COR-L47 (cell line): ENCODE measurements at regions not wholly inside any gene's neighbourhood (a gene's known extent, or its start where the extent isn't known, plus 50 kb on each side); places are given as distances from the start of the nearest gene placed in this dataset.

Experiments used
- DNase-seq: peaks from one replicate; lab custom pipeline; 2025; lab: John Stamatoyannopoulos, UW

DNA sequence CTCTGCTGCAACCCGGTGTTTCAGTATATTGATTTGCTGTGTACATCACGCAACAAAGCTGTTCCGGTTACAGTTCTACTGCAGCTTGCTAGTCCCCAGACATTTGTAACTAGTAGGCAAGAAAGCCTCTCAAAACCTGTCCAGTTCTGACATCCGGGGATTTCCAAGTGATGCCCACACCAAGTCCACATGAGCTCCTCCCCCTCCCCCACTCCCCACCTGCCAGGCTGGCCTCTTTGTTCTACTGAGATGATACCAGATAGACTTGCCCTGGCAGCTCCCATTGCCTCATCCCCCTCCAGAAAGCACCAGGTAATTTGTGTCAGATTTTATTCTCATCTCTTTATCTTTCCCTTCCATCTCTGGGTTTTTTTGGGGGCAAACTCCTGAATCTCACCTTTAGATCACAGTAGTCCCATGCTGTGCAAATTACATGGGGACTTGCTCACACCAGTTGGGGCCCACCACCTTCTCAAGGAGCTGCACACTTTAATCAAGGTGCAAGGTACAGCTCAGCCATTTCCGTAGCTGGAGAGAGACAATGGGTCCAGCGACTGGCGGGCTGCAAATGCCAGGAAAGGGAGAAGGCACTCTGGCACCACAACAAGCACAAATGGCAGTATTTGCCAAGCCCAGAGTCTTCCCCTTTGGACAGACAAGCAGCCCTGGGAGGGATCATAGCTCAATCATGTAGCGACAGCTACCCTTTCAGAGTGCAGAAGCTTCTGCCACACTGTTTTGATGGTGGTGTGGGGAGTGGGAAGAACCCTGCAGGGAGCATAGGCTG, 183.1 kb downstream of the CYLD start:
- no peak for DNase-seq

- no peak for DNase-seq
Observed at GRCh38 chr16:50917950-50918703, 176.2 kb downstream of the CYLD start.

GRCh38 chr16:50916040-50916439, 174.2 kb downstream of the CYLD start:
- no peak for DNase-seq

DNA sequence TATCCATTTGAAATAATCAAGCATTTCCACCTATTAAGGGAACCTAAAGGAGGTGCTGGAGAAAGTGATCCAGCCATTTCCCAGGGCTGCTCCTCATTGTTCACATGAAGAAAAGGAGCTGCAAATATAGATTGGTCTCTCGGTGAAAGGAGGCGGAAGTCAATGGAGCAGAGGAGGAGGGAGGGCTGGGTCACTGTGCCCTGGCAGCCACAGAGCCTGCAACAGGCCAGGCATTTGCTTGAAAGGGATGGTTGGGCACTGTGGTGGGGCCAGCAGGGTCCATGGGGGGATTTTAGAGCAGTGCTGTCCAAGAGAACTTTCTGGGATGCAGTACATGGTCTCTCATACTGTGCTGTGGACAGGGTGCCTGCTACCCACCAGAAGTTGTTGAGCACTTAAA, 173.2 kb downstream of the CYLD start:
- DNase-seq: no peak

DNA sequence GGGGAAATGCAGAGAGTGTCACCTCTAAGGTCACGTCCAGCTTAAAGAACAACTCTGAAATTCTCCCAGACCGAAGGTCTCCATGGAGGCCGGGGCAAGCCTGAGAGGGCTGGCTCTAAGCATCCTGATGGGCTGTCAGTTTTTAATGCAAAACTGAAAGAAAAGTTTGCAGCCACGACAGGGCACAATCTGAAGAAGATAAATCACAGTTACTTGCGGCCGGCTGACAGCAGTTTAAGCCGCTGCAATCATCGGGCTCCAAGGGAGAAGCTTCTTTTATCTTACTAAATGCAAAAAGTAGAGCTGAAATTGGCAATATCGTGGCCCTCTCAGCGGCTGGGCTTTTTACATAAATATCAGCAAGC, 168.8 kb downstream of the CYLD start:
- DNase-seq: no peak

DNA sequence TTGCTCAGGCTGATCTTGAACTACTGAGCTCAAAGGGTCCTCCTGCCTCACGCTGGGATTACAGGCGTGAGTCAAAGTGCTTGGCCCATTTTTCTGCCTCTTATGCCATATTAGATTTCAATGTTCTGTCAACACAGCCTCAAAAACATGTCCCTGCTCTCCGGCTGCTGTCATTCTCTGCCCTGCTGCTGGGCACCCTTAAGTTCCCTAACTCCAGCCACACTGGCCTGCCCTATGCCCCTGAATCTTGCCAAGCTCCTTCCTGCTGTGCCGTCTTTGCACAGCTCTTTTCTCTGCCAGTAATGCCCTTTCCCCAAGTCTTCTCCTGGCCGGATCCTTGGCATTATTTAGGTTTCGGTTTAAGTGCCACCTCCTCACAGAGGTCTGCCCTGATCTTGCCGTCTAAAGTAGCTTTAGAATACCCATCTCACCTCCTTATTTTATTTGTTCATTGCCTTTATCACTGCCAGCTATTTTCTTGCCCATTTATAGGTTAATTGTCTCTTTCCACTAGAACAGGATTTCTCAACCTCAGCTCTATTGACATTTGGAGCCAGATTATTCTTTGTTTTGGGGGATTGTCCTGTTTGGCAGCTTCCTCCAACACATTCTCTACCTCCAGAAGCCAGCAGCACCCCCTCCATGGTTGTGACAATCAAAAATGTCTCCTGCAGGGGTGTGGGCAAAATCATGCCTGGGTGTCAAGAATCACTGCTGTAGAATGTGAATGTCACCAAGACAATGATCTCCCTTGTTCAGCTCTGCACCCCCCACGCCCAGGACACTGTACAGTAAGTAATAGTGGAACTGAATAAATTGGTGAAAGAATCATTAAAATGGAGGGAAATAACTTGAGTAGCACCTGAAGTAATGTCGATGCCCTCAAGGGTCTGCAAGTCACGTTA, 168.2 kb downstream of the CYLD start:
- DNase-seq: no peak

GRCh38 chr16:50908468-50908867, 166.6 kb downstream of the CYLD start:
- no peak for DNase-seq

DNA sequence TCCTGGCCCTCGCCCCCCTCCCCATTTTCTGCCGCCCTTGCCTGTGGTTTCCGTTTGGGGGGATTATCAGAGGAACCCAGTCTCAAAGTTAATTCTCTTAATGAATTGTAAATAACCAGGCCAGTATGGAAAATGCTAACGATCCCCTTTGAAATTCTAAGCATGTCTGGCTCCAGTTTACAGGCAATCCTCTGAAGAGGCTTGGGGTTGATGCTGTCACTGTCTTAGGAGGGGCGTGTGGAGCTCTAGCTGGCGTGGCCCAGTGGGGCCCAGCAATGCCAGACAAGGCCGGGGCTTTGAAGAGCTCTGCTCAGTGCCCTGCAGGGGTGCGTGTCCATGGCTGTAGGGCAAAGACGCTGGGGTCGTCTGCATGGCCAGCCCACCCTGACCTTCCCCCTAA, 164.6 kb downstream of the CYLD start:
- no peak for DNase-seq

DNA sequence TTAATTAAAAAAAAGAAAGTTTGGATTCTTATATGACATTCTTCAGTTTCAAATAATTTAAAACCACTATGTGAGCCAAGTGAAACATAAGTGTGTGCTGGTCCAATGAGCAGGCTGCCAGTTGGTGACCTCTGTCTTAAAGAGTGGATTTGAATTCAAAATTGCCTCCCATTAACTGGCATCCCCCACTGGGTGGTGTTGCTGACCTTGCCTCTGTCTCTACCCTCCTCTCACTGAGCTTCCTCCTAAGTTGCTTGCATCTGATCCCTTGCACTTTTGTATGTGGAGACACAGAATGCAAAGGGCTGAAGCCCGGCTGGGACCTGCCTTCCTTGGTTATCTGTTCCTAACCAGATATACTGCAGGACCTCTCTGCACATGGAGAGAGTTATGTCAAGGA, 160.6 kb downstream of the CYLD start:
- DNase-seq: no peak

DNA sequence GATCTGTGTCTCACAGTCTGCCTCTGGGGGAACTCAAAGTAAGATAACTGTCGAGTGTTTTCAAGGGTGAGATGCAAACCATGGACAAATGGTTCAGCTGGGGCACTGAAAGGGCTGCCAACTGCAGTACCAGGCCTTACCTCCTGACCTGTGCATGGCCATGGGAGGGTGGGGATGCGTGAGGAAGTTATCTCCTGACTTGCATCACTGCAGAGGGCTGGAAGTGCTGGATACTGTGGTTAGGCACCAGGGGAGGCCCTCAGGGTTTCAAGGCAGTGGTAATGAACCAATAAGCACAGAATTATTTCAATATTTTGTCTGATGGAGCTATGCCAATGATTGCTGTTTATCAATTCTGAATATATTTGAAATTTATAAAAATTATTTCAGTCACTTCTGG, 159.2 kb downstream of the CYLD start:
- DNase-seq: no peak

DNA sequence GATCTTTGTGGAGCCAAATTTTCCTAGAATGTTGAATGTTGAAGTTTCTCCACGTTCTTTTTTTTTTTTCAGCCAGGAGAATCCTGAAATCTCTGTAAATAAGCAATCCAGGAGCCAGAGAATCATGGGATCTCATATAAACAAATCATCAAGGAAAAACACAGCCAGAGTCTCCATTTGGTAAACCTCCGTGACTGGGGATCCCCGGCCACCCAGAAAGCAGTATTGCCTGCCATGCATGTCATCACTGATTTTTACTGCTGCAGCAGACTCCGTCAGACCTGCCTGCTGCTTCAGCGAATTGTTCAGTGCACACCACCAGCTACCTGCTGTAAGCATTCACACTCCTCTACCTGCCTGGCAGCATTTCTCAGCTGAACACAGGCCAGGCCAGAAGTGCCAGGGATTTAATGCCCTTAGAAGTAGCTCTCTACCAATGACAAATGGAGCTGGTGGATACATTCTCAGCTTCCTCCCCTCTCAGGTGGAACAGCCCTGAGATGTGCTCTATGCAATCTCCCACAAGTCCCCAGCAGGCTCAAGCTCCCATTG, 158.6 kb downstream of the CYLD start:
- DNase-seq: no peak

GRCh38 chr16:50899951-50900350, 158.1 kb downstream of the CYLD start:
- DNase-seq: peak; percentile 13

DNA sequence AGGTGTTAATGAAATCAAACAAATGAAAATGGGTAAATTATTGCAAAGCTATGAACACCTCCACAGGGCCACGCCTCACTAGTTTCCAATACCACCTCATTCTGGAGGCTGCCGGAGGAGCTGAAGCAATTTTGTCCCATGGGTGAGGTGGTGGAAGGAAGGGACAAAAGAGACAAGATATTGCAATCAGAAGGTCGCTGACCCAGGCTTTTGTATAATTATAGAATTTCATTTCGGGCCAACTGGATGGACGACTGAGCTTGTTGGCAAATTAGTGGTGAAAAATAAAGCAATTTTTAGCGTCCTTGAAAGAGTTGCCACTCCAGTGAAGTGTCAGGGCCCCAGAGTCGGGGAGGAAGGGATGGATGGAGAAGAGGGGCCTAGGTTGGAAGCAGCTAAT, 147.9 kb downstream of the CYLD start:
- no peak for DNase-seq

GRCh38 chr16:50889276-50889675, 147.4 kb downstream of the CYLD start:
- DNase-seq: no peak

GRCh38 chr16:50888486-50889261, 146.8 kb downstream of the CYLD start:
- no peak for DNase-seq

DNA sequence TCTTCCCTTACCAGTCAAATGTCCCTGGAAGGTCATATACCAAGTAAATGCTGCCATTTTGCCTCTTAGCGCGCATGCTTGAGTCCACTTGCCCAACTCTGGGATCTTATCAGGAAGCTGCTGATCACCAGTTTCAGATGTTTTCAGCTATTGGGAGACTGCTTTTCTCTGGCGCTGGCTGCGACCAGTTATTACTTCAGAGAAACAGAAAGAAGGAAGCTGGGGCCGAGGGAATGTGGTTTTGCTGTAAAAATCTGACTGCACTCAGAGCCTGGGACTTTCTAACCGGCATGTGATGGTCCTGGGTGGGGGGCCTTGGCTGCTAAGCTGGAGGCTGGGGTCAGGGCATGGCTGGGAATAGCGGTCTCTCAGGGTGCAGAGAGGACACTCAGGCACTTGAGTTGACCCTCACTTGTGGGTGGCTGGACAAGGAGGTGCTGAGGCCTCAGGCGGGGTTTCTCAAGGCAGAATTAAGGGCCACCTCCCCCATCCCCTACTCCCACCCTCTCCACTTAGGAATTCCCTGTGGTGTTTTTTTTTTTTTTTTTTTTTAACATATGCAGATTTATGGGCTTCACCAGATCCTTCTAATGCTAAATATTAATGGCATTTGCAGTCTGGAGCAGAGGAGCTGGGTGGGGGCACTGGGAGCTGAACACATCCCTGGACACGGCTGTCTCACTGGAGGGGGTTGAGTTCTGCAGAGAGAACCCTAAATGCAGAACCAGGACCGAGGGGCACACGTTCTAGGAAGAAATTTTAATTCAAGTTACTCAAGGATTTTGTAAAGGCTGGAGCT, 145.8 kb downstream of the CYLD start:
- DNase-seq: no peak

GRCh38 chr16:50884066-50884860, 142.4 kb downstream of the CYLD start:
- DNase-seq: no peak

DNA sequence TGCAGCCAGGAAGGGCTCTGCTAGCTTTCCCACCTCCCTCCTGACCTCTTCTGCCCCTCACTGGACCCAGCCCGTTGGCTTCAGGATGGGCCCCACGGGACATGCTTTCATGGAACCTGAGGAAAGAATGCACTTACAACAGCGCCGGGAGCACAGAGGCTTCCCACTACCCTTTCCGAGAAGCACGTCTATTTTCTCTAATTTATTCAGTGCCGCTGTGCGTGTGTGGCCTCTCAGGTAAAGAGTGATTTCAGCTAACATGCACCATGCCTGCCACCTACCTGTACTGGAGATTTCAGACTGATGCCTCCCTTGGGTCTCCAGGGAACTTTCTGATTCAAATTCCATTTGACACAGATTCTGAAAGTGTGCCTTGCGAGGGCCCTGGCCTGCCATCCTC, 140.1 kb downstream of the CYLD start:
- no peak for DNase-seq

DNA sequence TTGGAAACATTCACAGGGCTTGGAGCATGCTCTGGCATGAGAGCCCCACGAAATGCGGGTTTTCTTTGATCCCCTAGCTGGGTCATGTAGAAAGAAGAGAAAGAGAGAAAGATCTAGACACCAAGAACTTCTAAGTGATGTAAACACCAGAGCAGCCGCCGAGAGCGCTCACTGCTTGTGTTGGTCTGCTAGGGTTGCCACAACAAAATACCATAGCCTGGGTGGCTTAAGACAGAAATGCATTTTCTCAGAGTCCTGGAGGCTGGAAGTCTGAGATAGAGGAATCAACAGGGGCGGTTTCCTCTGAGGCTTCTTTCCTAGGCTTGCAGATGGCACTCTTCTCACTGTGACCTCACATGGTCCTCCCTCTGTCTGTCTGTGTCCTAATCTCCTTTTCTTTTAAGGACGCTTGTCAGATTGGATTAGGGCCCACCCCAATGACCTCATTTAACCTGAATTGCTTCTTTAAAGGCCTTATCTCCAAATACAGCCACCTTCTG, 139.5 kb downstream of the CYLD start:
- DNase-seq: no peak

- no peak for DNase-seq
Observed at GRCh38 chr16:50880926-50881325, 139.0 kb downstream of the CYLD start.
